GM12878 (cell line): ENCODE measurements at regions not wholly inside any gene's neighbourhood (a gene's known extent, or its start where the extent isn't known, plus 50 kb on each side); places are given as distances from the start of the nearest gene placed in this dataset.

Experiments used
- ATAC-seq: fragments of 200-7000 bp; cut with Tn5 transposase; 3 replicates; pipeline ENCODE4 v1.9.1; 2020; ENCODE audit warnings: mild to moderate bottlenecking, moderate library complexity
- BruUV-seq: library from RNA; stranded (reverse); fragments of 400-500 nt; replicated peaks from 2 replicates; lab custom pipeline; 2021; lab: Mats Ljungman, UMichigan
- CTCF ChIA-PET: fragments of 300-600 bp; sonication (Branson Sonifier 250); formaldehyde crosslinking; extraction: SDS; loops from one replicate; lab custom pipeline; 2021; ENCODE audit warnings: inconsistent platforms; lab: Yijun Ruan, JAX
- POLR2A ChIA-PET: fragments of 350-600 bp; formaldehyde crosslinking; extraction: SDS; loops from one replicate; lab custom pipeline; 2021; ENCODE audit warnings: inconsistent platforms; lab: Charles Lee
- RAD21 ChIA-PET: fragments of 300-600 bp; sonication (Branson Sonifier 250); formaldehyde crosslinking; loops from one replicate; lab custom pipeline; 2023; ENCODE audit warnings: antibody characterized with exemption; ENCODE audit not compliant: unreplicated experiment; lab: Charles Lee
- SMC1A ChIA-PET: fragments of 300-600 bp; sonication (Branson Sonifier 250); formaldehyde crosslinking; loops from one replicate; lab custom pipeline; 2023; ENCODE audit not compliant: unreplicated experiment, uncharacterized antibody; lab: Charles Lee
- DNase-seq: peaks from one replicate; pipeline ENCODE4 v3.0.0-alpha.2; 2011; ENCODE audit warnings: low read depth, low spot score
- FAIRE-seq: peaks from 3 replicates; lab custom pipeline; 2011; peaks lifted over from hg19 to GRCh38; lab: Jason Lieb, UNC
- H2AFZ ChIP-seq: 2 replicates; pipeline ENCODE4 v1.6.0; 2011; ENCODE audit warnings: low read depth, low read length, control low read depth; ENCODE audit not compliant: control insufficient read depth
- H3K27ac ChIP-seq: 2 replicates; pipeline ENCODE4 v1.5.1; 2011; ENCODE audit warnings: control low read depth; ENCODE audit not compliant: control insufficient read depth, insufficient read depth
- H3K27me3 ChIP-seq, 2 experiments: replicated peaks in 1 of 2; 2 replicates each; pipeline versions ENCODE4 v1.6.0 to v1.6.1; 2011; ENCODE audit warnings: low read length in 1 of 2; ENCODE audit not compliant: control insufficient read depth in 2 of 2, insufficient read depth in 2 of 2
- H3K36me3 ChIP-seq, 2 experiments: 2 replicates each; pipeline ENCODE4 v1.5.1; 2011; ENCODE audit warnings: low read length in 1 of 2; ENCODE audit not compliant: control insufficient read depth in 2 of 2, insufficient read depth in 2 of 2
- H3K4me1 ChIP-seq: 2 replicates; pipeline ENCODE4 v1.6.1; 2011; ENCODE audit warnings: mild to moderate bottlenecking, low read length, moderate library complexity, mixed read lengths; ENCODE audit not compliant: control insufficient read depth, insufficient read depth
- H3K4me2 ChIP-seq: 2 replicates; pipeline ENCODE4 v1.6.0; 2011; ENCODE audit warnings: control low read depth; ENCODE audit not compliant: control insufficient read depth, insufficient read depth
- H3K4me3 ChIP-seq: fragments of 200-600 bp; sonication (generic); 2 replicates; pipeline ENCODE4 v1.5.1; 2016
- H3K79me2 ChIP-seq: 2 replicates; pipeline ENCODE4 v1.6.0; 2011; ENCODE audit warnings: low read length; ENCODE audit not compliant: control insufficient read depth, insufficient read depth
- H3K9ac ChIP-seq: 2 replicates; pipeline ENCODE4 v1.8.0; 2011; ENCODE audit warnings: low read length, control low read depth, mixed read lengths; ENCODE audit not compliant: control insufficient read depth, insufficient read depth
- H3K9me3 ChIP-seq: replicated peaks from 3 replicates; pipeline ENCODE4 v1.5.1; 2011; ENCODE audit warnings: mild to moderate bottlenecking, low read length; ENCODE audit not compliant: control insufficient read depth, insufficient read depth
- H4K20me1 ChIP-seq: 2 replicates; pipeline ENCODE4 v1.6.0; 2011; ENCODE audit not compliant: control insufficient read depth, insufficient read depth
- ATF7 ChIP-seq: fragments of 450-650 bp; IDR thresholded peaks from 2 replicates; pipeline ENCODE4 v1.6.1; 2016; ENCODE audit warnings: low read depth, mild to moderate bottlenecking
- BCL3 ChIP-seq: IDR thresholded peaks from 2 replicates; pipeline ENCODE4 v1.6.1; 2011; ENCODE audit warnings: borderline replicate concordance, low read depth, mild to moderate bottlenecking, moderate library complexity, low read length; ENCODE audit not compliant: insufficient read depth, poor library complexity, severe bottlenecking
- FOXK2 ChIP-seq: fragments of 450-650 bp; IDR thresholded peaks from 2 replicates; pipeline ENCODE4 v1.6.1; 2017; ENCODE audit warnings: mild to moderate bottlenecking, moderate library complexity
- IKZF1 ChIP-seq: fragments of 450-650 bp; conservative IDR thresholded peaks from 2 replicates; pipeline ENCODE4 v1.6.1; 2017; ENCODE audit warnings: antibody characterized with exemption, mild to moderate bottlenecking
- IRF5 ChIP-seq: fragments of 450-650 bp; IDR thresholded peaks from 2 replicates; pipeline ENCODE4 v1.6.1; 2017; ENCODE audit warnings: borderline replicate concordance
- LARP7 ChIP-seq: fragments of 450-650 bp; IDR thresholded peaks from 2 replicates; pipeline ENCODE4 v1.6.1; 2017; ENCODE audit warnings: mild to moderate bottlenecking
- NFIC ChIP-seq: IDR thresholded peaks from 2 replicates; pipeline ENCODE4 v1.6.1; 2012; ENCODE audit warnings: low read depth, mild to moderate bottlenecking, inconsistent platforms, low read length, moderate library complexity
- NR2F1 ChIP-seq: fragments of 450-650 bp; conservative IDR thresholded peaks from 2 replicates; pipeline ENCODE4 v1.6.1; 2017; ENCODE audit warnings: mild to moderate bottlenecking
- SREBF2 ChIP-seq: IDR thresholded peaks from 2 replicates; pipeline ENCODE4 v1.6.1; 2012; ENCODE audit warnings: mild to moderate bottlenecking, low read length
- ZNF622 ChIP-seq: fragments of 450-650 bp; IDR thresholded peaks from 2 replicates; pipeline ENCODE4 v1.6.1; 2017; ENCODE audit warnings: mild to moderate bottlenecking, inconsistent platforms
- ZNF687 ChIP-seq: fragments of 450-650 bp; IDR thresholded peaks from 2 replicates; pipeline ENCODE4 v1.6.1; 2017; ENCODE audit warnings: mild to moderate bottlenecking, moderate library complexity
- WGBS: methylation state at CpG from one replicate; pipeline ENCODE4 v1.1.6; 2016; ENCODE audit warnings: low lambda C conversion rate; ENCODE audit not compliant: insufficient replicate concordance, insufficient coverage; ENCODE audit errors: missing lambda C conversion rate; 5-methylcytosine and 5-hydroxymethylcytosine counted together
- in situ Hi-C: fragments of 300-500 bp; cut with MboI; formaldehyde crosslinking; loops from 9 replicates; pipeline ENCODE4 v1.14.3; 2018; ENCODE audit warnings: mixed read lengths
- intact Hi-C: fragments of 100-400 bp; cut with micrococcal nuclease; formaldehyde crosslinking; loops from one replicate; pipeline ENCODE4 v1.14.2; 2022; ENCODE audit not compliant: unreplicated experiment

GRCh38 chr18:24827501-24827900 is 367.1 kb downstream of the HRH4 start:
- Histone ChIP-seq H3K36me3 (no peaks in the 10 kb centered on the region), H3K4me2 (no peak overlapping the region), H3K27me3 (0 out of 4 replicates have a peak, but pooled peaks cover 0 to 3% of the 10 kb centered on the region in 2 experiments), H3K27ac (no peak overlapping the region), H3K4me3 (no peak overlapping the region), H3K9ac (no peak overlapping the region), H3K9me3 (no peaks in the 10 kb centered on the region), H4K20me1 (no peaks in the 10 kb centered on the region), H2AFZ (no peak overlapping the region), H3K79me2 (no peaks in the 10 kb centered on the region), H3K4me1 (no peaks in the 10 kb centered on the region)
- WGBS, result 8% methylated on average over 1 of the region's 1 CpG
- DNase-seq, result no peak
- ChIA-PET POLR2A (no interaction called here), RAD21 (no interaction called here), CTCF (no interaction called here), SMC1A (no interaction called here)
- intact Hi-C loops (no loop called here), in situ Hi-C loops (no loop called here)
- no peak for ATAC-seq
- TF ChIP-seq LARP7 (no peak), IKZF1 (no peak), NR2F1 (no peak), SREBF2 (no peak), IRF5 (no peak), NFIC (no peak), FOXK2 (no peak), BCL3 (no peak), ZNF687 (no peak), ZNF622 (no peak), ATF7 (no peak)
- no peak for FAIRE-seq
- no TSS peak for BruUV-seq
